GM19025 (cell line): ENCODE measurements at regions not wholly inside any gene's neighbourhood (a gene's known extent, or its start where the extent isn't known, plus 50 kb on each side); places are given as distances from the start of the nearest gene placed in this dataset.

Experiments
- ATAC-seq: cut with Tn5 transposase; IDR thresholded peaks from one replicate; pipeline ENCODE4 v1.9.1; 2021; ENCODE audit warnings: mild to moderate bottlenecking, low read depth, moderate library complexity; ENCODE audit not compliant: unreplicated experiment

DNA sequence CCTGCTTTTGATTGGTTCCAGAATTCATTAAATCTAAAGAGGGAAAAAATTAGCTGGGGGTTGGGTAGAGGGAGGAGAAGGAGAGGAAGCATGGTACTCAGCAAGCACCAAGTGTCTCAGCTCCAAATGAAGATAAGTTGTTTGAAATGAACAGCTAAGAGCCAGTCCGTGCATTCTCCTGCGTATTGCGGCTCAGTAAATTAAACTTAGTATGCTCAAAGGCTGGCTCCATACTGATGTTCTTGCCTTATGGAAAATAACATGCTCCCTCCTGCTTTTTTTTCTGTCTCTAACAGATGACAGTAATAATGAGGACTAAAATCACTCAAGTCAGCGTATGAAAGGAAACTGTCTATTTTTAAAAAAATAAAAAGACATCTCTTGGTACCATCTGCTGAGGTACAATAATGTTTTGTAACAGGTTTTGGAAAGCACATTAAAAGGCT is 161.0 kb downstream of the SPATA31D1 start:
- no peak for ATAC-seq

DNA sequence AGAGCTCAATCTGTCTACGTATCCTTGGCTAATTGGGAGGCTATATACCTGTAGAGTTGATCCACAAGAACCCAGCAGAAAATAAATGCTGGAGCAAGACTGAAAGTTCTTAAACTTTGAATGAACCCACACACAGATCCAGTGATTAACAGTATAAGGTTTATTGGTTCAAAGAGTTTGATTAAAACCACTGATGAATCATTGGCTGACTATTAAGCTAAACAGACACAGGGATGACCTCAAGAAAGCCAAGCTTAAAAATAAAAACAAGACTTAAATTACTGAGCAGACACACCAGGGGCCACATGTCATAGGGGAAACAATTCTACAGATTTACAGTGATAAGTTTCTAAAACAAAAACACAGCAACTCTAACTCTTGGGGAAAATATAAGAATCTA is 163.6 kb downstream of the SPATA31D1 start:
- no peak for ATAC-seq

DNA sequence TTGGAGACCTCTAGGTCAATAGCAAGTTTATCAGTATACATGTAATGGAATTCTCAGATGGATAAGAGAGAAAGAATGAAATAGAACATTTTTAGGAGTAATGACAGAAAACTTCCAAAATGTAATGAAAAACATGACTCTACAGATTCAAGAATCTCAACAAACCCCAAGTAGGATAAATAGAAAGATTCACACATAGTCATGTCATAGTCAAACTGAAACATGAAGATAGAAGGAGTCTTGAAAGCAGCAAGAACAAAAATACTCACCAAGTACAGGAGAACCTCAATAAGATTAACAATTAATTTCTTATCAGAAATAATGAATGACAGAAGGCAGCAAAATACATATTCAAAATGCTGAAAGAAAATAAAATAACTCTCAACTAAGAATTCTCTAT is 164.5 kb downstream of the SPATA31D1 start:
- ATAC-seq: no peak

DNA sequence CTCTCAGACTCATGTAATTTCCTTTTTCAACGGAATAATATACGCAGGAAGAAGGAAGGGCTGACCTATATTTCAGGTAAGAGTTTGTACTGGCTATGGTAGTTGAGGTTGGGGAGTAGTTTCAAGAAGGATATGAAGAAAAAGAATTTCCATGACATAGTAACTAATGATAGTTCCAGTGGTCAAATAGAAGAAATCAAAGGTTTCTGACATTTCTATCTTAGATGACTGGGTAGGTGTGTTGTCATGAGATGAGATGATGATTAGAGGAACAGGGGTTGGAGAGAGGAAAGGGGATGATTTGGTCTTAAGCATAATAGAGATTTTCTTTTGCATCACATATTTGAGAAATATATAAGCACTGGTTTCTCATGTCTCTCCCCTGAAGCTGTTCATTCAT is 166.0 kb downstream of the SPATA31D1 start:
- no peak for ATAC-seq

DNA sequence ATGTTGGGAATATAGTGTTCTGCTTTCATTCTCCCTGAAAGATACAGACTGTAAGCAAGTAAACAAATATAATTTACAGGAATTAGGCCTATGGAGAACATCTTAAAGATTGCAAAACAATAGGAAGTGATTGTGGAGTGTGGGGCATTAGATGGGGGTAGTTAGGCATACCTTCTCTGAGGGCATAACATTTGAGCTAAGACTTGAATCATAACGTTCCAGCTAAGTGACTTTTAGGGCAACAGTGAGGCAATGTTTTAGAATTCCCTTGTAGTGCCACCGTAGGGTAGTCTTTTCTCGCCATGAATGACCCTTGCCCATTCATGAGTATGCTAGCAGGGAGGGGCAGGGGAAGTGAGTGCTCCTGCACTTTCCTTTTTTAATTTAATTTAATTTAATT is 173.3 kb downstream of the SPATA31D1 start:
- ATAC-seq: no peak

DNA sequence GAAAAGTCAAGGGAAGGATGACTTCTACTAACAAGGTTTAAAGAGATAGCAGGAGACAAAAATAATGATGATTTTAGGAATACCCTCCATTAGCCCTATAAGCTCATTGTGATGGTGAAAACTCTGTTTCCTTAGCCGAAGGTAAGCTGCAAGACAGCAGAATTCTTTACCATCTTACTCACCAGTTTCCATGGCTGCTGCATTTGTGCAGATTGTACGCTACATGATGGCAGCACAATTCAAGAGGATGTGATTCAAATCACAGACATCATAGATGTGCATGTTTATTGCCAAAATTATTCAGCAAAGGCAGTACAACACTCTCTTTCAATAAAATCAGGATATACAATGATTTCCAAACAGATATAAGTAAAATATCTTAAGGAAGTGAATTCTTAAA is 175.6 kb downstream of the SPATA31D1 start:
- ATAC-seq: no peak

DNA sequence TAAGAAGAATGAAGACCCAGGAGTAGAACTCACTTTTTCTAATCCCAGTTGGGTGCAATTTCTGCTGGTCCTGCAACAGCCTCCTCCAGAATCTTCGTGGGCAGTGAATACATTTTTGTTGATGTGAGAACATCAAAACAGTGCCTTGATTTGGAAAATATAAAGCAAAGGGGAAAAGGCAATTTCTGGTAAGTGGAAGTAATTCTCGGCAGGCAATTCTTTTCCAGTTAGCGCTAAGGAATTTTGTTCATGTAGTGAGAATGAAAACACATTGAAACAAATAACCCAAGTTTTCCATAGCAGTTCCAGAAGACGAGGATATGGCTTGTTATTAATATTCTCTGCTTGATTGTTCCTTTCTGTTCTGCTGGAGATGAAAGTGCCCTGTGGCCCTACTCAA is 178.7 kb downstream of the SPATA31D1 start:
- ATAC-seq: no peak

DNA sequence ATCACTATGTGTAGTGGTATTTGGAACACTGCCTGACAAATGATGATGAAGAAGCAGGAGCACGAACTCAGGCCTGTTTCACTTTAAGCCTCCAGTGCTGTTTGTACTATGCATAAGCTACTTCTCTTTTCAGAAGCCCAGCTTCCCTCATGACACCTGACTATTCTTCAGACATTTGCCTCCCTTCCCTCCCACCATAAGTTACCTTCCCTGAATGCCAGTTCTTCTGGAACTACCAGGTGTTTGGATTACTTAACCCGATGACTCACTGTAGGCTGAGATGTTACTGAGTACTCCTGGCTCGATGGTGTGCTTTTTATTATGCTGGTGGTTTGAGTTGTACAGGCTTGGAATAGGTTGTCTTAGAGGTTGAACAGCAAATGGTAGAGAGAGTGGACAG is 180.0 kb downstream of the SPATA31D1 start:
- no peak for ATAC-seq

DNA sequence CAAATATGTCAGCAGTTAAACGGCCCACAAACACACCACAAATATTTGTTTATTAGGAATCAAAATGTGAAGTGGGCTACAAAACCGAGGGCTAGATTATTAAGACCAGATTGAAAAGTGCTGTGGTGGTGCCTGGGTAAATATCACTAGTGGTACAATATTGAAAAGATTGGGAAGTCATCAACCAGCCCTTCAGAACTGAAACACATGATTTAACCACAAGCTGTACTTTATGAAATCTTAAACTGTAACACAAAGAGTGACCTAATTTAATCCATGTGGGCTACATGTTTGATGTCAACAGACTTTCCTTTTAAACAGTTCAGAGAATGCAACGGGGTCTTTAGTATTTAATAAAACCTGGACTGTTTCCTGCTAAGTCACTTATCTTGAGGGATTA is 182.3 kb downstream of the SPATA31D1 start:
- ATAC-seq: no peak

DNA sequence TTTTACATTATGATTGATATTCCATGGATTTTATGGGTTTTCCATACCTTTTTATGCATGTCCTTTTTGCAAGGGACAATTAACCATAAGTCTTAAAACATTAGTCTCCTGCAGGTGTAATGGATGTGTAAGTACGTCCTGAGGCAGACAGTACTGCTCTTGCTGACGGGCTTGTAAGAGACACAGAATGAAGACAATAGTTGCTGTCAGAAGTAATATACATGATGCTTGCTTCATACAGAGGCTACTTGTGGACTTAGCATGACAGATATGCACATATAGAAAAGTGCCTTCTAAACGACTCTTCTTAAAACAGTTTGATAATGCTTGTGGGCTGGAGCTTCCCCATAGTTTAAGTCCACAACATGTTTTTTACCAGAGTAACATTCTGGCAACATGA is 182.7 kb downstream of the SPATA31D1 start:
- ATAC-seq: no peak

DNA sequence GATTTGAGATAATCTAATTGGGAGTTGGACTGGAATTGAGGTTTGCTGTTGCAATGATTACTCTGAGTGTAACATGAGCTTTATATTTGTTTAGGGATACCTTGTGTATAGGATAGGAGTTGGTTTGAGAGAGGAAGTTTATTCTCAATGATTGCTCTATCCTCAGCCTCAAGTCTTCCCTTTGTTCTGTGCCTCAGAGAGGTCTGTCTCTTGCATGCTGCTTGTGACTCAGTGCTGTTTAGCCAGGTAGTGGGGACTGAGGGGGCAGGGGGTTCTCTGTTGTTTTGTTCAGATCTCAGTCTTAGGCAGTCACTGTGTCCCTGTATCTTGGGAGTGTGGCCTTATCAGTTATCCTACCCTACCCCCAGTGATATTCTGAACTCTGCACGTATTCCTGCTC is 192.1 kb downstream of the SPATA31D1 start:
- ATAC-seq: no peak

DNA sequence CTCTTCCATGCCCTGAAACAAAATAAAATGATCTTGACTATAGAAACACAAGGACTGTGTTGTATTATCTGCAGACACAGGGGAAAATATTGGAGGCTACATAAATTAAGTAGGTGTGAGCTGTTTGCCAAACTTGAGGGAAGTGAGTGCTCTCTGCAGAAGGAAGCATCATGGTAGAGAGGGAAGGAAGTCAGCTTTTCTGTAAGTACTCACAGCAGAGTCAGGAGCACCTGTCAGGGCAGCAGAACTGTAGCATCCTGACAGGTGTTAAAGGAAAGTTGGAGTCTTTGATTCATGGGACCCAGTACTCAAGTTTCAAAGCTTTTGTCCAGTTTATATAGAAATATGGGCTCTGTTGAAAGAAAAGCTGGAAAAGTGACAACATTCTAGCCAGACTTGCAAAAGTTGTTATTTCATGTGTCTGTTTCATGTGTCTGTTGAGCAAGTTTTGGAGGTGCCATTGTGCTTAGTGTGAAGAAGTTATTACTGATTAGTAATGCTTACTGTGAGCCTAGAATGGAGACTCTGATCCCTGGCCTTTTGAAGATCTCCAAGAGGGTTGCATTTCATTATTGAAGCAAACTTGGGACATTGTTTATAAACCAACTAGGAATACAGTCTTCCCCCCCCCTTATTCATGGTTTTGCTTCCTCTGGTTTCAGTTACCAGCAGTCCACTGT is 194.7 kb downstream of the SPATA31D1 start:
- ATAC-seq: no peak

DNA sequence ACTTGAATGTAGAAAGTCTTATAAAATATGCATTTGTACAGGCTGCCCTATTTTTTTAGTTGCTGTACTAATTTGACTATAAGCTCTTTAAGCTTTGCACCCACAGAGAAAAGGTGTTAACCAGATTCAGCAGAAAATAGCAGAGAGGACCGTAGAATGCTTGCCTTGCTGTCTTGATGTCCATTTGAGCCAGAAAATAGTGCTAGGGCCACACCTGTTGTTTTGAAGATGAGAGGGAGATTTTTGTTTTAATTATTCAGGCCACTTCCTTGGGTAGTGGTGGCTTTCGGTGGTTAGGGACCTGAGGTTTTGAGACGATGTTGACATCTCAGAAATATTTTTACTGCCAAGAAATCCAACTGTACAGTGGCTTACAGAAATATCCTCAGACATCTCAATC is 196.0 kb downstream of the SPATA31D1 start:
- ATAC-seq: no peak

DNA sequence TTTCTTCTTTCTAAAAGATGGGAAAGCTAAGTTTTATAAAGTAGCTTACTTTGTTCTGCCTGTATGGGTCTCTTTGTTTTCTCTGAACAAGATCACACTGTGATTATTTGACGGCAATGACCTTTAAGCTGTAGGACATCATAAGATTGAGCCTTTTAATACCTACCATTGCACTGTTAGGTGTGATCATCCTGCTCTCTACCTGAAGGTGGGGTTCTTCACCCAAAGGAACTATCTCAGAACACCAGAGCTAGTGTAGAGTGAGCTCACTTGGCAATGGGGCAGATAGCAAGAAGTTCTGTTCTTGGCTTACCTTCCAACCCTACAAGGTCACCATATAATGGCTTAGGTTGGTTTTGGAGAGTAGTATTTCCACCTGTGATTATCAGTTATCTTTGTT is 200.2 kb downstream of the SPATA31D1 start:
- ATAC-seq: no peak

DNA sequence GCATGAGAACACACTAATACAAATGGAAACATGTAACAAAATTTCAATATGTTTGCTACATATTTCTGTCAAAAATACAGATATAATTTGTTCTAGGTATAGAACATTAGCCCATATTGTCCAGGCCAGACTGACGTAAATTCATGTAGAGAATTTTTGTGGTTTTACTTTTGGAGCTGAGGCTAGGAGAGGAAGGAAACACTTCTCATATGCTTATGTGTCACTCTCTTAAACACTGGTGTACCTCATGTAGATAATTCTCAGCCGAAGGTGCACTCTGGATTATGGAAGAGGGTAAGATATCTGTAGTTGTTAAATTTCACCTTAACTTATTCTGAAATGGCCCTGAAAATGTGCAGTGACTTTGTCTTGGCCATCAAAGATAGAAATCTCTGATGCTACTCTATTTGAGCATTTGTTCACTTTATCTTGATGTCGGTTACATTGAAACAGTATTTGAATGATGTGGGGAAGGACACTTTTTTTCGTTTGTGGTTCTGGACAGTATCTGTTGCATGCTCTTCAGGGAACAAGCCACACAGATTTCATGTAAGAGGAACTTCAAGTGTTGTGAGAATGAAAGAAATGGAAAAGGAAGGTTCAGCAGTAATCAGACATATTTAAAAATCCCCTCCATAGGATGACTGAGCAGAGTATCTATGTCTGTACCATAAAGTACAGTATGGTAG is 202.7 kb downstream of the SPATA31D1 start:
- ATAC-seq: no peak

DNA sequence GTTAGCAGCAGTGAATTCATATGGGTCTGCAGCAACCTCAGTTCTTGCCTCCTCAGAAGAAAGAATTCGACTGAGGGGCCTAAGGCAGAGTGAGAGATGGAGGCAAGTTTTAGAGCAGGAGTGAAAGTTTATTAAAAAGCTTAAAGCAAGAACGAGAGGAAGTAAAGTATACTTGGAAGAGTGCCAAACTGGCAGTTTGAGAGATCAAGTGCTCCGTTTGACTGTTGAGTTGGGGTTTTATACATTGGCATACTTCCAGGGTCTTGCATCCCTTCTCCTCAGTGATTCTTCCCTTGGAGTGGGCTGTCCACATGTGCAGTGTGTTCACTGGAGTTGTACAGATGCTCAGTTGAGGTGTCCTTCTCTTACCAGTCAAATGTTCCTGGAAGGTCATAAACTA is 203.6 kb downstream of the SPATA31D1 start:
- no peak for ATAC-seq

DNA sequence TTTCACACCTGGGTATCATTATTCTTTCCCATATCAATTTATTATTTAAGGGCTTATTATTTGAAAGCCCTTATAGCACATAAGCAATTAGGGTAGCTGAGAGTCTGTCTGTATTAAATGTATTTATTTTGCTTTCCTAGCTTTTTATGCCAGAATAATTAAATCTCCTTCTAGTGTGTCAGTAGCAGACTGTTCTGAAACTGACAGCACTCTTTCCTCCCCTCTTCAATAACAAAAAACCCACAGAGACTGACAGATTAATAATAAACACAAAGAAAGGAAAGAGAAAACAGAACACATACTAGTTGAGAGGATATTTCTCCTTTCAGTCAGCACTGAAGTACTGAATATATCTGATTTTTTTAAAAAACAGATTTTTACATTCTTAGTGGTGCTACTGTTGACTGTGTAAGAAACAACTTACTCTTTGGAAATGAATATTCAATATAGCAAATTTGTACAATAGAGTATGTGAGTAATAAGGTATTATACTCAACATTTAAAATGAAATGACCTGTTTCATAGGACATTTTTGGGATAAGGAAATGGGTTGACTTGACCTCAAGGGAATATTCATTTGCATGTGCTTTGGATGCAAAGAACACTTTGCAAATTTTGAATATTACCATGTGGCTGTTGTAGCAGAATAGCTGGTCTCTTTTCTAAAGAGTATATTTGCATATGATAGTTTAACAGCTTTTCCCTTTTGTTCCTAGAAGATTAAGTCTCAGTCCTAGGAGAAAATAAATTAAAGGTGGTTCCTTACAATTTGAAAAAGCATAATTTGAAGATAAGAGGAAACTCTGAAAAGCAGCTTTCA is 208.3 kb downstream of the SPATA31D1 start:
- no peak for ATAC-seq

DNA sequence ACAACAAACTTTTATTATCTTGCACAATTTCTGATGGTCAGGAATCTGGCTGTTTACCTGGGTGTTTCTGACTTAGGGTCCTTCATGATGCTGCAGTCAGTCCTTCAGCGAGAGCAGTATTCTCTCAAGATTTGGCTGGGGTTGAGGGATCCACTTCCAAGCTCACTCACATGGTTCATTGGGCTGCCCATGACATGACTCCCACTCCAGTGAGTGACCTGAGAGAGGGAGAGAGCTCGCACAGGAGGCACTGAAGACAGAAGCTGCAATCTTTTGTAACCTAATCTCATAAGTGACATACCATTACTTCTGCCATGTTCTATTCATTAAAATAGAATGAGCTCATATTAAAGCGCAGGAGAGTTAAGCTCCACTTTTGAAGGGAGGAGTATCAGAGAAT is 212.6 kb downstream of the SPATA31D1 start:
- ATAC-seq: no peak

DNA sequence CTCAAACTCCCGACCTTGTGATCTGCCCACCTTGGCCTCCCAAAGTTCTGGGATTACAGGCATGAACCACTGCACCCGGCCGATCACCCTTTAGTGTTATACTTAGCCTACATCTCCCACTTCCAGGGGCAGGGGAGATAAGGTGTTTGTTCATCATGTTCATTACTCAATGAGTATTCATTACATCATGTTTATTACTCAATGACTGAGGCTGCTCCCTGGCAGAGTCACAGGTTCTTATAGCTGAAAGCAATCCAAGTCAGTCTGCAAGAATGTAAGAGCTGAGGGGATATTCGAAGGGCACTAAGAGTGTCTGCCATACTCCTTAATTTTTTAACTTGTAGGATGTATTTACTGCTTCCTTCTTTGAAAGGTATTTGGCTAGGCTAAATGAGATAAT is 214.2 kb downstream of the SPATA31D1 start:
- ATAC-seq: no peak

DNA sequence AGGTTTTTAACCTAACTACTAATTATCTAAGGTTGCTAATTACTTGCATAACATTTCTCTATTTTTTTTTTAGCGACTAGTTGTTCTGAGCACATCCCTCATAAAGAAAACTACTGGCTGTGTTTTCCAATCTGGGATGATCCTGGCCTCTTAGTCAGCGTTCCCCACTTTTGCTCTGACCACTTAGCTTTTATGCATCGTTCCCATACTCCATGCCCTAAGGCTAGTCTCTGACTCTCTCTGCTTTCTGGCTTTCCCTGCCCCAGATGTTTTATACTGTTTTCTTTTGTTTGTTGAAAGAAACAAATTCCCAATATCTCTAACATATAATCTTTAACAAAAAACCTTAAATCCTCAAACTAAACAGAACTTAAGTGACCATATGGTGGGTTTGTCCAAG is 217.9 kb downstream of the SPATA31D1 start:
- no peak for ATAC-seq

DNA sequence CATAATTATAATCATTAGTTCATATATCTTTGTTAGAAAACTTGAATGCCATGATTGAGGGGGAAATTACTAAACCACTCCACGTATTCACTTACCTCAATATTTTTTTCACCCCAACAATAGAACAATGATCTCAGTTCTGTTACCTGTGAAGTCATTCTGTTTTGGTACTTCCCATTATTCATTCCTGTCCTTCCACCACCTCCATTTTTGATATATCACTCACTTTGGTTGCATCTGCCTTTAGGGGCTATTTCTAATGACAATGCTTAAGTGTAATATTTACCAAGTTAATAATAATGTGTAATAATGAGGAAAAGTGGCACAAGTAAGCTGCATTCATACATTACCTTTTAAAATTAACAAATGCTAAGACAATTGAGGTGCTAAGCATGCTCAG is 218.4 kb downstream of the SPATA31D1 start:
- no peak for ATAC-seq
